Endothelial cell (in vitro differentiated cells): ENCODE measurements at regions not wholly inside any gene's neighbourhood (a gene's known extent, or its start where the extent isn't known, plus 50 kb on each side); places are given as distances from the start of the nearest gene placed in this dataset.

Experiments used
- DNase-seq: peaks from one replicate; pipeline ENCODE4 v3.0.0; 2021; ENCODE audit warnings: low spot score
- H3K27ac Mint-ChIP-seq: one replicate; pipeline ENCODE4 v1.8.0; 2021; ENCODE audit warnings: mixed read lengths, inconsistent platforms; ENCODE audit not compliant: unreplicated experiment
- H3K27me3 Mint-ChIP-seq: one replicate; pipeline ENCODE4 v1.8.0; 2021; ENCODE audit warnings: mild to moderate bottlenecking, moderate library complexity, mixed read lengths, inconsistent platforms; ENCODE audit not compliant: unreplicated experiment
- H3K36me3 Mint-ChIP-seq: one replicate; pipeline ENCODE4 v1.8.0; 2021; ENCODE audit warnings: mild to moderate bottlenecking, low read depth, mixed read lengths, inconsistent platforms; ENCODE audit not compliant: unreplicated experiment
- H3K4me1 Mint-ChIP-seq: one replicate; pipeline ENCODE4 v1.8.0; 2021; ENCODE audit warnings: mild to moderate bottlenecking, mixed read lengths, inconsistent platforms; ENCODE audit not compliant: unreplicated experiment
- H3K4me3 Mint-ChIP-seq: one replicate; pipeline ENCODE4 v1.8.0; 2021; ENCODE audit warnings: mild to moderate bottlenecking, mixed read lengths, inconsistent platforms; ENCODE audit not compliant: unreplicated experiment
- H3K9me3 Mint-ChIP-seq: one replicate; pipeline ENCODE4 v1.8.0; 2021; ENCODE audit warnings: mixed read lengths, inconsistent platforms; ENCODE audit not compliant: unreplicated experiment
- CTCF ChIP-seq: fragments of 200-600 bp; sonication (generic); IDR thresholded peaks from one replicate; pipeline ENCODE4 v1.5.0; 2021; ENCODE audit warnings: antibody characterized with exemption; ENCODE audit not compliant: unreplicated experiment

GRCh38 chr11:86175626-86176025, 68.9 kb upstream of the EED start:
- H3K27me3 Mint-ChIP-seq, result no peaks in the 10 kb centered on the region
- TF ChIP-seq CTCF, result no peak
- peaks cover 10% of the 10 kb centered on the region for H3K4me1 Mint-ChIP-seq
- H3K27ac Mint-ChIP-seq, result no peak overlapping the region
- no peak for DNase-seq
- H3K4me3 Mint-ChIP-seq, result no peak overlapping the region
- no peaks in the 10 kb centered on the region for H3K36me3 Mint-ChIP-seq
- H3K9me3 Mint-ChIP-seq, result no peaks in the 10 kb centered on the region

- DNase-seq, result no peak
- Mint-ChIP-seq H3K4me3 (no peak overlapping the region), H3K27ac (no peak overlapping the region), H3K4me1 (peaks cover 10% of the 10 kb centered on the region), H3K9me3 (no peaks in the 10 kb centered on the region), H3K36me3 (no peaks in the 10 kb centered on the region), H3K27me3 (no peaks in the 10 kb centered on the region)
- no peak for TF ChIP-seq CTCF
Measured at GRCh38 chr11:86175191-86175590, 69.4 kb upstream of the EED start.

- no peaks in the 10 kb centered on the region for H3K27me3 Mint-ChIP-seq
- H3K9me3 Mint-ChIP-seq, result no peaks in the 10 kb centered on the region
- no peak overlapping the region for H3K4me3 Mint-ChIP-seq
- TF ChIP-seq CTCF, result no peak
- no peak overlapping the region for H3K27ac Mint-ChIP-seq
- DNase-seq, result no peak
- H3K36me3 Mint-ChIP-seq, result no peaks in the 10 kb centered on the region
- peaks cover 10% of the 10 kb centered on the region for H3K4me1 Mint-ChIP-seq
Measured at GRCh38 chr11:86174101-86175046, 70.2 kb upstream of the EED start.

- Mint-ChIP-seq H3K36me3 (no peaks in the 10 kb centered on the region), H3K9me3 (no peaks in the 10 kb centered on the region), H3K4me1 (peaks cover 3% of the 10 kb centered on the region), H3K4me3 (no peak overlapping the region), H3K27me3 (no peaks in the 10 kb centered on the region), H3K27ac (no peak overlapping the region)
- TF ChIP-seq CTCF, result no peak
- DNase-seq, result no peak
Measured at GRCh38 chr11:86172894-86173293, 71.7 kb upstream of the EED start.

GRCh38 chr11:86171627-86172026, 72.9 kb upstream of the EED start:
- no peak for DNase-seq
- H3K27me3 Mint-ChIP-seq, result no peaks in the 10 kb centered on the region
- H3K4me3 Mint-ChIP-seq, result no peak overlapping the region
- TF ChIP-seq CTCF, result no peak
- H3K9me3 Mint-ChIP-seq, result no peaks in the 10 kb centered on the region
- no peaks in the 10 kb centered on the region for H3K4me1 Mint-ChIP-seq
- no peak overlapping the region for H3K27ac Mint-ChIP-seq
- no peaks in the 10 kb centered on the region for H3K36me3 Mint-ChIP-seq
